ENCODE measurements at regions not wholly inside any gene's neighbourhood (a gene's known extent, or its start where the extent isn't known, plus 50 kb on each side); places are given as distances from the start of the nearest gene placed in this dataset.
A peak's percentile ranks its signal among the peaks of the same experiment; 100 is the strongest.

DNA sequence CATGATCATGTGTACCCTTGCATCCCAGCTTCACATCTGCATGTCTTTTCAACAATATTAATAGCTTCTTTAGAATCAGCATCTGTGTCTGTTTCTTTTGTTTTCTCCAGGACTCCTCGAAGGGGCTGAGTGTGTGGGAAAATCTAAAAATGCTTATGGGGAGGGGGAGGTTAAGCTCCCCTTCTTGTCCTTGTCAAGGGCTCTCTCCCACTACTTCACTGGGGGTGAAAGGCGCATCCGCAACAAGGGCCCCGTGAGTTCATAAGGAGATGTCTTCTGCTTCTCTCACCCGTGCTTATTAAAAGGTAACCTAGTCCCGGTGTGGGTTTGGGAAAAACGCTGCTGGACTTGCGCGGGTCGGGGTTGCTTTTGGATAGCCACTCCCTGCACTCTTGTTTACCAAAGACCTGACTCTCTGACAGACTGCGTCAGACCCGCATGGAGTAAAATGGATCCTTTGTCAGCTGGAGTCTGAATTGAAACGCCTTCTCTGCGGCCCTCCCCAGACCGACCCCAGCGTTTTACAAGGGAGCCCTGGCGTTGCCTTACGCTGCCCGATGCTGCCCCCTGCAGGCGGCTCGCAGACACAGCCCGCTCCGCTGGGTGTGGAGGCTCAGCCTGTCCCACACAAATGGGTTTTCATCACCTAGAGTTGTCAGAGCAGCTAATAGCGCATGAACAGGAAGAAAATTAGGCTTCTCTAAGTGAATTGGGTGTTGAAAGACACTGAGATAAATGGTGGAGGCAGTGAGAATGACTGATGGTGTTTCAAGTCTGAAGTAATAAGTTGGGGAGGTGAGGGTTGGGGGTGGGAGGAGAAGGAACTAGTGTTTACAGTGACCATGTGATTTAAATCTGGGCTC lies 53.8 kb downstream of the IER5 start:
- FAIRE-seq, result no peak
- peak; percentile 84 for DNase-seq (ENCODE audit: low spot score)

DNA sequence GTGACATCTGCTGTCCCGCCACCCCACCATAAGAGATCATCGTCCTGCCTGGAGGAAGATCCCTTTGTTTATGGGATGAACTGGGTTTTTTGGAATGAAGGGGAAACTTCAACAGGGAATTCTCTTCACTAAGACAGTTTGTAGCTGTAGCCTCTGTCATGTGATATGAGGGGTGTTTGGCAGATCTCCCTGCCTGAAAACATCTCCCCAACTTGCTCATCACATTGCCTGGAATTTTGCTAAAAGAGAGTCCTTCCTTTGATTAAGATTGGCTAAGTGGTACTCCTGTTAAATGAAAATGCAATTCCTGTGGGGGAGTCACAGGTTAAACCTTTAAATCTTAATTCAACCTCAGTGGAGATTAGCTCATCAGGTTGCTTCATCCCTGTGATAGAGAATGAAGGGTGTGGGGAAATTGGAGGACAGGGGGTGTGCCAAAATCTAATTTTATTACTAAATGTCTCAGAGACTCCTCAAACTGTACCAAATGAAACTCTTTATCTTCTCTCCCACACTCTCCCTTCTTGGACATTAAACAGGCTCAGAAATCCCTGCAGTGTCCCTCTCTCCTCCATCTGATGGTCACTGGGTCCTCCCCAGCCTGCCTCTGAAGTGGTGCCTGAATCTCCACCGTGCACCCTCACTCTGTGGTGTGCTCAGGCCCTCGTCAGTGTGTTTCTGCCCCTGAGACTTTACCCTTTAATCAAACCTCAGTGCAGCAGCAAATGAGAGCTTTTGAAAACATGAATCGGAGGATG lies 54.8 kb downstream of the IER5 start:
- FAIRE-seq, result no peak

GRCh38 chr1:181144238-181144637 lies 55.7 kb downstream of the IER5 start:
- no peak for DNase-seq (ENCODE audit: low spot score)
- no peak for FAIRE-seq

More for the DNA sequence above, 54.8 kb downstream of the IER5 start:
- DNase-seq (ENCODE audit: low spot score), result no peak

- FAIRE-seq (no peak), DNase-seq (ENCODE audit: low spot score) (no peak)
Observed at GRCh38 chr1:181148636-181149035, 60.1 kb downstream of the IER5 start.

DNA sequence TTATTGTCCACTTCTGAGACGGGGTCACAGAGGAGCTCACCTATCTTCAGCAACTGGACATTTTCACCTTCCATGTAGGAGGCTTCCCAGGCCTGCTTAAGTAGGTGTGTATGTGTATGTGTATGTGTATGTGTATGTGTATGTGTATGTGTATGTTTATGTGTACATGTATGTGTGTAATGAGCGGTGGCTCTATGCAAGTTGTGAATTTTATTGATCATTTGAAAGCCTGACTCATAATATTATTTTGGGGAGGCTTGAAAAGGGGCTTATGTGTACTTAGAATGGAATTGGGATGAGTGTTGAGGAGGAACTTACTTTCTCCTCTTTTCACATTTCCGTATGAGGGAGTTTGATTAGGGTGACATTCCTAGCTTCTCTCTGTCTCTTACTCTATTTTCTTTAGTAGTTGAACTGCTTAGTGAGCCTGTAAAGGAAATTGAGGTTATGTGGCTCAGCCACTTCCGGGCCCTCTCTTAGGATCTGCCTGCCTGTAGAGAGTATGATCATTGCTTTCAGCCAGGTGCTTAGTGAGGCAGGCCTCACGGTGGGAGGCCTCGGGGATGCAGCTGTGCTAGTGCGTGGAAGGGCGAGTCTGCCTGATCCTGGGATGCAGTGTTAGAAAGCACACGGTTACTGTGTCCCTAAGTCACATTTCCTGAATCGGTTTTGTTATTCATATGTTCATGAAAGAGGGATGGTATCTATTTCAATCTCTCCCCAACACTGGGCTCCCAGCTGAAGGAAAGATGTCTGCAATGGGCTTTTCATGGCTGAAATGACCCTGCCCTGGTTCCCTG lies 61.0 kb downstream of the IER5 start:
- DNase-seq (ENCODE audit: low spot score), result no peak
- FAIRE-seq, result no peak

GRCh38 chr1:181150273-181150672 lies 61.8 kb downstream of the IER5 start:
- FAIRE-seq (no peak), DNase-seq (ENCODE audit: low spot score) (no peak)

DNA sequence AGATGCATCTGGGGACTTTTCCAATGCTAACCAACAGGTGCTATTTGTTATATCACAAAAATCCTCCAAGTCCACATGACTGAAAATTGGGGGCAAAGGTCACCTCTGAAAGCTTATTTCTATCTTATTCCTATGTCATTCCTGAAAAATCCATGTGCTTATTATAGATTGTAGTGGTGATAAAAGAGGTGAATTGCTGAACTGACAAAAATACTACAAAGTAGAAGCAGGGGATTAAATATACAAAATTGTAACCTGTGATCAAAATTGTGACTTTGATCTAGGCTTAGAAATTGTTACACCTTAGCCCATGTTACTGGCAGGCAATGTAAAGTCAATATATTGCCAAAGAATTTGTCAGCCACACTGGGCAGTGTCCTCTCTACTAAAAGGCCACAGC lies 62.3 kb downstream of the IER5 start:
- DNase-seq (ENCODE audit: low spot score), result no peak
- no peak for FAIRE-seq

DNA sequence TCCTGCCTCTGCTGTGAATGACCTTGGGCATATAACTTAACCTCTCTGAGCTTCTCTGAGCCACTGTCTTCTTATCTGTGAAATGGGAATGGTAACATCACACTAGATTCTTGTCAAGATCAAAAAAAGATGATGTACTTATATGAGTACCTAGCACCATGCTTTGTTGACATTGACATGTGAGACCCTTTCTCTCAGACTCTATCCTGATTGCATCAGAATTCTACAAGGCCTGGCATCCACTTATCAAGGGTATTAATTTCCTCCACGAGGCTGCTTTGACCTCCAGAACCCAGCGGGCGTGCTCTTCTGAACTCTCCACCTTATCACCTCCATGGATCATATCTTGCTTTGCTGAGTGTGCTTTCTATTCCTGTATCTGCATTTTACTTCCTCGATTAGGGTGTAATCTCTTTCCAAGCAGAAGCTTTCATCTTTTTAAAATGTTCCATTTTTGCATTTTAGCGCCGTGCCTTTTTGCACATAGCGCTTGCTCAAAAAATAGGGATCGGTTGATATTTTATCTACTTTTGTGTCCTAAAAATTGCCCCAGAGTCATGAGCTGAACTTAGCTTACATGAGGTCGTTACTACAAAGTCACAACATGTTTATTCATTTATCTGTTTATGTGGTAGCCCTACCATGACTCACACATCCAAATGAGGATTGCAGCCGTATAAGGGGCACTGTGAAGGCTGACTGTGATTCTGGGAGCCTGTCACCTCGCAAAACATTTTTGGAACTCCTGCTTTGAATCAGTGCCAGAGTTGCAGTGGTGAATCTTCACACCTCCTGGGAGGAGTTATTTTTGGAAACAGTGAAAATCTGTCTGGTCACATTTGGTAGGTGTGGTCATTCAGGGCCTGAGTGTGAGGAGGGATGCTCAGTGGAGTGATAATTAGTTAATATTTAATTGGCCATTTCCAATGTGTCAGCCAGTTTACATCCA lies 63.2 kb downstream of the IER5 start:
- DNase-seq (ENCODE audit: low spot score) (no peak), FAIRE-seq (no peak)

DNA sequence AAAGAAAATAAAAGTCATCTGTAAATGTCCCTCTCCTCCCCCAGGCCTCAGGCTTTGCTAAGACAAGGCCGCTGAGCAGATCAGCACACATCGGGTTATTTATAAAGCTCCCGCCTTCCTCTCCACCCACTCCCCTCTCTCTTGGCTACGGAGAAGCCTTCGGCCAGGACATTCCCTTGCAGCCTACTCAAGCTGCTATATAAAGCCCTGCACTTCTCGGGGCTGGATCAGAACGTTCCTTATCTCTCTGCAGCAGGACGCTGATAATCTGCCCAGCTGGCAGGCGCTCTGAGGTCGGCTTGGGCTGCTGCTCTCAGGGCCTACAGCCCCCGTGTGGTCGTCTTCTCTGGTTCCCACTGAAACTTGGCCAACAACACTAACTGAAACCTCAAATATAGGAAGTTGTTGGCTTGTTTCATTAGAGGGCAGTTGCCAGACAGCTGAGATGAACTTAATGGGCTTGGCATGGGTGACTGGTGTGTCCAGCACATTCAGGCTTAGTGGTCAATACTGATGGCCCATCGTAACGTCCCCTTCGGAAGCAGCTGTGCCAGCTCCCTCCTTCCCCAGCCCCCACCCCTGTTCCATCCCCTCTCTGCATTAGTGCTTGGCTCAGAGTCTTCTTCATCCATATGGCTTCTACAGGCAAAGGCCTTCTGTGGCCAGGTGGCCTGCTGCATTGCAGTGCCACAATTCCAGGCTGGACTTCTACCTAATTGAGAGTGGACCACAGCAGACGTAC lies 64.6 kb downstream of the IER5 start:
- DNase-seq (ENCODE audit: low spot score) (no peak), FAIRE-seq (no peak)

DNA sequence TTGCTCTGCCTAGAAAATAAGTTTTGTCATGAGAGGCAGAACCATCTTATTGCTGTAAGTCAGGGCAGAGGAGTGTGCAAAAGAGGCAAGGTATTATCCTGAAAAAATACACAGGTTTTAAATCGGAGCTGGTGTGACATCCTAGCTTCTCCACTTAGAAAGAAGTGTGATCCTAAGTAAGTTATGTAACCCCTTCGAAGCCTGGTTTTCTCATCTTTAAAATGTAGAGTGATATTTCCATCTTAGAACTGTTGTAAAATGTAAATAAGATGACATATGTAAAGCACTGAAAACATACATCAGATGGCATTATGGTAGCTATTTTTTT lies 65.1 kb downstream of the IER5 start:
- FAIRE-seq (no peak), DNase-seq (ENCODE audit: low spot score) (no peak)

- DNase-seq (ENCODE audit: low spot score) (no peak), FAIRE-seq (no peak)
Observed at GRCh38 chr1:181155339-181155738, 66.8 kb downstream of the IER5 start.

DNA sequence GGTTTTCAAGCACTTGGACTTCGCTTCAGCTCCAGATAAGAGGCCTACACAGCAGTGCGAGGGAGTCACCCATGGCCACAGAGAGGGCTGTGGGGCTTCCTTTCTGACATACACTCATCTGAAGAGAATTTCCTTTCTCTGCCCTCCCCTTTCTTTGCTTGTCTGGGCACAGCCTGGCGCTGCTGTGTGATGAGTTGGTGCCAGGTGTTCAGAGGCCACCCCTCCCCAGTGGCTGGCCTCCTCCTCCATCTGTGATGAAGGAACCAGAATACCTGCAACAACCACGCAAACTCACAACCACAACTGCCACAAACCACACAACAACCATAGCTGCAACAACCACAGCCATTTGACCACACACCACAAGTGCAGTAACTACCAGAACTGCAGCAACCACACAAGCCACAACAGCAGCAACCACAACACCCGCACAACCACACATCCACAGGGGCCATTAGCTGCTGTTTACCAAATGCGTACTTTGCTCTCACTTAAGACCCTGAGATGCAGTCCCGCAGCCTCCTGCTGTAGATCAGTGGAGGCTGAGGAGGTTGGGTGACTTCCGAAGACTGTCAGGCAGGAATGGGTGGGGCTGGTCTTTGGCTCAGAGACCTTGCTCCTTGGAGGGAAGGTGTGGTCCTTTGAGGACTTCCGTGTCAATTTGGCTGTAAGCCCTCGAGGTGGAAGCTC lies 71.1 kb downstream of the IER5 start:
- DNase-seq (ENCODE audit: low spot score) (peak; percentile 82), FAIRE-seq (peak; percentile 89)

DNA sequence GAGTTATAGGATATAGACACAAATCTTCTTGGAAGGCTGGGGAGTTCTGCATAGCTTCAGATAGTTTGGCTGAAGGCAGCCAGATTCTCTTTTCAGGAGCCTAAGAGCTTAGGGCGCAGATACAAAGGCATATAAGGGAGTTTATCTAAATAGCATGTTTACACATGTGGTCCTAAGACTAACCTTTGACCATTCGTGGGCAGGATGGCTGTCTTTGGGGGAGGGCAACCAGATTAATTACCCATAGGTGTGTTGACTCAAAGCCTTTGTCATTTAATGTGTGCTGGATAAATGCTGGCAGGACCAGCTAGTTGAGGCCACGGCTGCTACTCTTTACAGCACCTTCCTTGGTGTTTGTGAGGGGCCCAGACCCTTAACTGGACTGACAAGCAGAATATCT lies 71.8 kb downstream of the IER5 start:
- FAIRE-seq, result no peak
- no peak for DNase-seq (ENCODE audit: low spot score)

DNA sequence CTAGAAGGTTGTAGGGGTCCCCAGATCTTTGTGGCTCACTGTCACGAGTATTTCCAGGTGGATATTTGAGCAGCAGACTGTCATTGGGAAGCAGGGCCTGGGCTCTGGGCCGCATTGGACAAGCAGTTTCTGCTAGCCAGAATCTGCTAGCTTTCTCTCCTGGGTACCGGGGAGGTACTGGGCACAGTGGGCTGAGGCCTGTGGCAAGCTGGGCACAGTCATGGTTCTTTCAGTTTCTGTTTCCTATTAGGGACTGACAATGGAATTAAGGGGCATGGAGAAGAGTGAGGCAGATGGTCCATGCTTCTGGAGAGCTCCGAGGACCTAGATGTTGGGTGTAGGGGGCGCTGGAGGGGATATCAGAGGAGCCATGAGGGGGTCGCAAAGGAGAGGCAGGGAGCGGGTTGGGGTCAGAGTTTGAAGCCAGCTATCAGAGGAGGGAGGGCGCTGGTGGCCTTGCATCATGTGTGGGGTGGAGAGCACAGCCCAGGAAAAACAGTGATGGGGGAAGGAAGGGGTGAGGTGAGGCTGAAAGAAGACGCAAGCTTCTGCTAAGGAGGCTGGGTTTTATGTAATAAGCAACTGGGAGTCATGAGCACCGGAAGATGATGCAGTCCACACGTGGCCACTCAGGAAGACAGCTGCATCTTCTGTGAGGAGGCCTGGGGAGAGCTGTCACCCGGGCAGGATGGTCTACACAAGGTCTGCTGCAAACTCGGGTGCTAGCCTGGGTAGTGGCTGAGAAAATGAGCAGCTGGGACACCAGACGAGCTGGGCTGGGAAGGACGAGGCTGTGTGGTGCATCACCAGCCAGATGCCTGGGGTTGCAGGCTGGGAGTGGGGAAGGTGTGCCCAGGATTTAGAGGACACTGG lies 72.7 kb downstream of the IER5 start:
- no peak for DNase-seq (ENCODE audit: low spot score)
- no peak for FAIRE-seq

GRCh38 chr1:181163662-181164061 lies 75.2 kb downstream of the IER5 start:
- FAIRE-seq, result no peak
- DNase-seq (ENCODE audit: low spot score), result no peak

DNA sequence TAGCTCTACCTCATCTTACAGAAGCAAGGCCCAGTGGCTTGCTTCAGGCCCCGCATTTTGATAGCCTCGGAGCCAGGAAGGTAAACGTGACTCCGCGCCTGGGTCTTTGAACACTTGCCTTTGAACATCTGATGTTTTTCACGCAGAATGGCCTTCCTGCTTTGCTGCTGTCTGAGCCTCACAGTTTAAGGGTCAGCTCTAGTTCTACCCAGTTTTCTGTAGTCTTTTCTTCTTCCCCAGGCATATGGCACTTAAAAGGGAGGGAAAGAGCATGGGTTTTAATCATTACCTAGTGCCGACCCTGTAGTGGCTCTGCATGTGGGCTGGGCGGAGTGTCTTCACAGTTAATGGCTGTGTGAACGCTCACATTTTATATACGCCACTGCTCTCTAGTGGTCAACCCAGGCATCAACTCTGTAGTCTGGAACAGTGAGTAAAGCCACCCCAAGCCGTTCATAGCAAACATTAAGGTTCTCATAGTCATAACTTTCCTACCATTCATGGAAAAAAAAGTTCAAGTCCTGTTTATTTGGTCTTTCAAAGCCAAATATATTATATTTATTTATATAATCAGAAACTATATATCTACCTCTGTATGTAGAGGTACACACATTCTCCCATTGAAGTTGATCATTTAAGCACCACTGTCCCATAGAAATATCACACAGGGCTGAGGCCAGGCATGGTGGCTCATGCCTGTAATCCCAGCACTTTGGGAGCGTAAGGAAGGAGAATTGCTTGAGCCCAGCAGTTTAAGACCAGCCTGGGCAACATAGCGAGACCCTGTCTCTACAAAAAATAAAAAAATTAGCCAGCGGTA lies 78.1 kb downstream of the IER5 start:
- DNase-seq (ENCODE audit: low spot score), result peak; percentile 71
- no peak for FAIRE-seq

DNA sequence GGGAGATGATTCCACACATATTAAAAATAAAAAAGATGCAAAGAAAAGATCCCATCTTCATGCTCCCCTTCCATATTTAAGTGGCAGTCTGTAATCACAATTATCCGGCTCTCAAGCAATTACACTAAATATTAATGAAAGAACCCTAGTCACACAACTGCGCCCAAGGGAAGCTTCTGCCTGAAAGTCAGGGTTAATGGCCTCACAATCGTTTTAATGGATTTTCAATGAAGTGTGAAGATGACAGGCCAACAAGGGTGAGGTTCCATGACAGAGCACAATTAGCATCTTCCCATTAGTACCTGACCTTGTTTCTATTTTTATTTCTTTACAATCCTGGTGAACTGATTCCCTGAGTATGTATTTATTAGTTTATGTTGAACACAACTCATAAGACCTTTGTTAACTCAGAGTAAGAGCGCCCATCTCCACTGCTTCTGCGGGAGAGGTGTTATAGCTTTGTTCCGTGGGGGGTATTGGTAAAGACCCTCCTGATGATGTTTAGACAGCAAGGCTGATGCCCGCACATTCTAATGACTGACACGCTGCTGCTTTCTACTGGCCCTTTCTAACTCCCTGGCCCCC lies 80.9 kb downstream of the IER5 start:
- DNase-seq (ENCODE audit: low spot score) (no peak), FAIRE-seq (no peak)
